Hepatocyte (in vitro differentiated cells): ENCODE measurements at regions not wholly inside any gene's neighbourhood (a gene's known extent, or its start where the extent isn't known, plus 50 kb on each side); places are given as distances from the start of the nearest gene placed in this dataset.

Source experiments
- EZH2 ChIP-seq: fragments of 200-600 bp; sonication (generic); IDR thresholded peaks from 2 replicates; pipeline ENCODE4 v1.6.1; 2016; ENCODE audit warnings: antibody characterized with exemption, mild to moderate bottlenecking, borderline replicate concordance
- EZH2phosphoT487 ChIP-seq: fragments of 200-600 bp; sonication (generic); IDR thresholded peaks from one replicate; pipeline ENCODE4 v1.6.1; 2018; ENCODE audit warnings: antibody characterized with exemption, mild to moderate bottlenecking, low read depth, moderate library complexity; ENCODE audit not compliant: unreplicated experiment, severe bottlenecking
- TF ChIP-seq, protein P1 (sequence below): fragments of 200-600 bp; sonication (generic); IDR thresholded peaks from 2 replicates; pipeline ENCODE4 v1.5.1; 2016; ENCODE audit warnings: antibody characterized with exemption, mild to moderate bottlenecking; ENCODE audit not compliant: poor library complexity

DNA sequence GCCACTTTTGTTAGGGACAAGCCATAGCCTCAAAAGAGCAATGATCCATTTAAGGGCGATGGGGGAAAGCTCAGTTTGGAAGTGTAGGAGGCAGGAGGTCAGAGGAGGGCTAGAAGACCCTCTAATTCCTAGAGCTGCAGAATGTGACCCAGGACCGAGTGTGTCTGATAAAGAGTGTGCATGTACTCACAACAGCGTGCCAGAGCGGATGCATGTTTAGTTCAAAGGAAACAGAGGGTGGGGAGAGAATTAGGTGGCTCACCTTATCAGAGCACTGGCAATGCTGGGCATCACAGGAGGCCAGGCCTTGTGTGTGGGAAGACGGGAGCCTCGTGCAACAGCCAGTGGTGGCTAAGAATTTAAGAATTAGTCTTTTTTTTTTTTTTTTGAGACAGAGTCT, 133.9 kb upstream of the COBL start:
- TF ChIP-seq, protein P1, sequence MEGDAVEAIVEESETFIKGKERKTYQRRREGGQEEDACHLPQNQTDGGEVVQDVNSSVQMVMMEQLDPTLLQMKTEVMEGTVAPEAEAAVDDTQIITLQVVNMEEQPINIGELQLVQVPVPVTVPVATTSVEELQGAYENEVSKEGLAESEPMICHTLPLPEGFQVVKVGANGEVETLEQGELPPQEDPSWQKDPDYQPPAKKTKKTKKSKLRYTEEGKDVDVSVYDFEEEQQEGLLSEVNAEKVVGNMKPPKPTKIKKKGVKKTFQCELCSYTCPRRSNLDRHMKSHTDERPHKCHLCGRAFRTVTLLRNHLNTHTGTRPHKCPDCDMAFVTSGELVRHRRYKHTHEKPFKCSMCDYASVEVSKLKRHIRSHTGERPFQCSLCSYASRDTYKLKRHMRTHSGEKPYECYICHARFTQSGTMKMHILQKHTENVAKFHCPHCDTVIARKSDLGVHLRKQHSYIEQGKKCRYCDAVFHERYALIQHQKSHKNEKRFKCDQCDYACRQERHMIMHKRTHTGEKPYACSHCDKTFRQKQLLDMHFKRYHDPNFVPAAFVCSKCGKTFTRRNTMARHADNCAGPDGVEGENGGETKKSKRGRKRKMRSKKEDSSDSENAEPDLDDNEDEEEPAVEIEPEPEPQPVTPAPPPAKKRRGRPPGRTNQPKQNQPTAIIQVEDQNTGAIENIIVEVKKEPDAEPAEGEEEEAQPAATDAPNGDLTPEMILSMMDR: no peak
- TF ChIP-seq EZH2phosphoT487: no peak
- TF ChIP-seq EZH2: no peak
